Activated CD8-positive, alpha-beta memory T cell treated with anti-CD3 and anti-CD28 coated beads for 24 hours (primary cell): ENCODE measurements at regions not wholly inside any gene's neighbourhood (a gene's known extent, or its start where the extent isn't known, plus 50 kb on each side); places are given as distances from the start of the nearest gene placed in this dataset.

ENCODE experiments used
- DNase-seq: peaks from one replicate; pipeline ENCODE4 v3.0.0-alpha.2; 2020

GRCh38 chr5:54739371-54739770 lies 221.8 kb downstream of the SNX18 start:
- DNase-seq, result no peak

GRCh38 chr5:54738973-54739367 lies 221.4 kb downstream of the SNX18 start:
- DNase-seq, result no peak

- no peak for DNase-seq
These were observed 220.8 kb downstream of the SNX18 start for GRCh38 chr5:54738118-54738972.

GRCh38 chr5:54736003-54736797 lies 218.6 kb downstream of the SNX18 start:
- no peak for DNase-seq

GRCh38 chr5:54733101-54733500 lies 215.5 kb downstream of the SNX18 start:
- no peak for DNase-seq

- no peak for DNase-seq
These were observed 214.5 kb downstream of the SNX18 start for GRCh38 chr5:54732108-54732507.

GRCh38 chr5:54728588-54728915 lies 211.0 kb downstream of the SNX18 start:
- DNase-seq, result no peak

- no peak for DNase-seq
These were observed 210.5 kb downstream of the SNX18 start for GRCh38 chr5:54727874-54728587.

GRCh38 chr5:54725391-54726280 lies 208.1 kb downstream of the SNX18 start:
- DNase-seq, result no peak

- DNase-seq, result no peak
These were observed 205.4 kb downstream of the SNX18 start for GRCh38 chr5:54722846-54723433.

- DNase-seq, result no peak
These were observed 204.5 kb downstream of the SNX18 start for GRCh38 chr5:54721951-54722654.

GRCh38 chr5:54721116-54721515 lies 203.6 kb downstream of the SNX18 start:
- DNase-seq, result no peak

- no peak for DNase-seq
These were observed 202.8 kb downstream of the SNX18 start for GRCh38 chr5:54720341-54720740.

GRCh38 chr5:54719384-54720283 lies 202.1 kb downstream of the SNX18 start:
- DNase-seq, result no peak

- DNase-seq, result no peak
These were observed 201.1 kb downstream of the SNX18 start for GRCh38 chr5:54718656-54719055.

GRCh38 chr5:54717870-54718269 lies 200.3 kb downstream of the SNX18 start:
- no peak for DNase-seq

GRCh38 chr5:54717459-54717858 lies 199.9 kb downstream of the SNX18 start:
- DNase-seq, result no peak

- DNase-seq, result no peak
These were observed 196.5 kb downstream of the SNX18 start for GRCh38 chr5:54713923-54714581.

- DNase-seq, result no peak
These were observed 191.5 kb downstream of the SNX18 start for GRCh38 chr5:54709096-54709495.

- DNase-seq, result no peak
These were observed 190.3 kb downstream of the SNX18 start for GRCh38 chr5:54707841-54708240.
